ENCODE measurements at regions not wholly inside any gene's neighbourhood (a gene's known extent, or its start where the extent isn't known, plus 50 kb on each side); places are given as distances from the start of the nearest gene placed in this dataset.

GRCh38 chr1:29993950-29994349 is 729.4 kb downstream of the MATN1 start:
- TF ChIP-seq, protein P1, sequence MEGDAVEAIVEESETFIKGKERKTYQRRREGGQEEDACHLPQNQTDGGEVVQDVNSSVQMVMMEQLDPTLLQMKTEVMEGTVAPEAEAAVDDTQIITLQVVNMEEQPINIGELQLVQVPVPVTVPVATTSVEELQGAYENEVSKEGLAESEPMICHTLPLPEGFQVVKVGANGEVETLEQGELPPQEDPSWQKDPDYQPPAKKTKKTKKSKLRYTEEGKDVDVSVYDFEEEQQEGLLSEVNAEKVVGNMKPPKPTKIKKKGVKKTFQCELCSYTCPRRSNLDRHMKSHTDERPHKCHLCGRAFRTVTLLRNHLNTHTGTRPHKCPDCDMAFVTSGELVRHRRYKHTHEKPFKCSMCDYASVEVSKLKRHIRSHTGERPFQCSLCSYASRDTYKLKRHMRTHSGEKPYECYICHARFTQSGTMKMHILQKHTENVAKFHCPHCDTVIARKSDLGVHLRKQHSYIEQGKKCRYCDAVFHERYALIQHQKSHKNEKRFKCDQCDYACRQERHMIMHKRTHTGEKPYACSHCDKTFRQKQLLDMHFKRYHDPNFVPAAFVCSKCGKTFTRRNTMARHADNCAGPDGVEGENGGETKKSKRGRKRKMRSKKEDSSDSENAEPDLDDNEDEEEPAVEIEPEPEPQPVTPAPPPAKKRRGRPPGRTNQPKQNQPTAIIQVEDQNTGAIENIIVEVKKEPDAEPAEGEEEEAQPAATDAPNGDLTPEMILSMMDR (IDR thresholded peaks at IDR 0.05; ENCODE audit: poor library complexity, severe bottlenecking), result no peak
- TF ChIP-seq RAD21 (conservative IDR thresholded peaks at IDR 0.05), result no peak
- no peak for TF ChIP-seq POLR2AphosphoS5 (IDR thresholded peaks at IDR 0.05)
- no peak for TF ChIP-seq SMC3 (conservative IDR thresholded peaks at IDR 0.05; ENCODE audit: poor library complexity)
- no peak for TF ChIP-seq EP300 (conservative IDR thresholded peaks at IDR 0.05; ENCODE audit: poor library complexity, severe bottlenecking)

Measured in neural cell (in vitro differentiated cells).